NCI-H2196 treated with DMSO at 0.1 percent for 48 hours (cell line): ENCODE measurements at regions not wholly inside any gene's neighbourhood (a gene's known extent, or its start where the extent isn't known, plus 50 kb on each side); places are given as distances from the start of the nearest gene placed in this dataset.

Source experiments
- DNase-seq: peaks from one replicate; lab custom pipeline; 2025; ENCODE audit not compliant: unreplicated experiment; lab: John Stamatoyannopoulos, UW

DNA sequence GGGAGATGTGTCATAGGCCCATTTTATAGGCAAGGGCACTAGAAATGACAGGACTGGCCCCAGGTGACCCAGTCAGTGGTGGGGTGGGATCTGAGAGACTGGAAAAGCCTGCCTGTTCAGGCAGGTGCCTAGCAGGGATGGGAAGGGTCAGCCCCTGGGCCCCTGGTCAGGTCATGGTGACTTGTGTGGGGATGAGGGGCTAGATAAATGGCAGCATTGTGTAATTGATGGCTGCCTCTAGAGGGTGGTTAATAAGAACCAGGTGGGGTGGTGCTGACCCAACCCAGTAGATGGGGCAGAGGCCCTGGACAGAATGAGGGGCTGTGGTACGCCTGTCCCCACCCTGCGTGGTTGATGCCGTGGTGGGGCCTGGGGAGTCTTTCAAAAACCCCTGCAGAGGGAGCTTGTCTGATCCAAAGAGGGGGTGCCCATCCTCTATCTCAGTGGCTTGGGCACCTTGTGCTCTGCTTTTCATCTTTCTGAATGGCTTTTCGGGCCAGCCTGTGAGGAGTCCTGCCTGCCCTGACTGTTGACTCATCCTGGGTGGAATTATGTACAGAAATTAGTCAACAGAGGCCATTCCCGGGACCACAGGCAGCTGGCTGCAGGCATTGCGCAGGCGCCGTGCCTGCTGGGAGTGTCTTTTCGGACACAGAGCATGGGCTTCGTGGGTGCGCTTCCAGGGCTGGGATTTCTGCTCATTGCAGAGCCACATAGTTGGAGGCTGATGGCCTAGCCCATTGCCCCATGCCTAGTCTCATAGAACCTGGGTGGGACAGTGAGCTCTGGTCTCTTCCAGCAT is 93.6 kb upstream of the PITX1 start:
- DNase-seq, result no peak

DNA sequence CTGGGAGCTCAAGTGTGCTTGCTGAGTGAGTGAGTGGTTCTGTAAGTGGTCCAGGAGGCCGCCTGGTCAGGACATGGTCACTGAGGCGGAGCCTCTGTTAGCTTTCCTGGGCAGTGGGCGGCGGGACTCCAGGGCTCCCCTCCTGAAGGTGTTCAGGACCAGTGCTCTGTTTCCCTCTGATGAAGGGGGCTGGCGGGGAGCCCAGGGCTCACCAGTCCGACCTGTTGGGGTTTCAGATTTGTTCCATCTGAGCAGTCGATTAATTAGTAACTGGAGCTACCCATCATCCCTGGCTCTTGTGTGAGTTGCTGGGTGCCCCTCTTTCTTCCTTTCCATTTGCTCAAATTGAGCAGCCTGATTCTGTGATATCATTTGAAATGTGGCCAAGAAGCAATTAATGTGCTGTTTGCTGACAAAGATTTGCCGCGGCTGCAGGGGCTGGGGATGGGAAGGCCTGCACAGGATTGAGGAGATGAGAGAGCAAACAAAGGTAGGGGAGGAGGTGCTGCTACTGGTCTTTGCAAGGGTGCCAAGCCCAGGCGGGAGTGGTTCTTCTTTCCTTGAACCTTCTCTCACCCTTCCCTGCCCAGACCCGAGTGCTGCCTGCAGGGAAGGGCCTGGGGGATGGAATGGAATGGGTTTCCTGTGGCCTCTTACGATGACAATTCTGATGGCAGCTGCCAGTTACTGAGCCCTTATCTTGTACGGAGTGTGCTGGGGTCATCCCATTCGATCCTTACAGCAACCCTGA is 92.8 kb upstream of the PITX1 start:
- DNase-seq, result peak; percentile 43

DNA sequence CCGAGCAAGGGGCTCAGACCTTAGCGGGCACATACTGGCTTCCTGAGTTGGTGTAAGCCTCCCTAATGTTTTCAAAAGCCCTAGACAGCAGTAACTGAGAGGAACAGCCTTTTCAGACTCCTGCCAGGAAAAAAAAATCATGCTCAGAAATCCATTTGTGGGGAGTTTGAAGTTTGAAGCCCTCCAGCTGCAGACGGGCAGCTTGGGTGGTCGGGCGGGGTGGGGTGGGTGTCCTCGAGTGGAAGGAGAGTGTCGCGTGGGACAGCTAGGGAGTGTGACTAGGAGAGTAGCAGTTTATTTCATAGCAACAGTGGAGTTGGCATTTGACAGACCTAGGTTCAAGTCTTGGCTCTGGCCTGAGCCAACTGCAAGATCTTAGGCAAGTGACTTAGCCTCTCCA is 90.7 kb upstream of the PITX1 start:
- DNase-seq, result no peak

DNA sequence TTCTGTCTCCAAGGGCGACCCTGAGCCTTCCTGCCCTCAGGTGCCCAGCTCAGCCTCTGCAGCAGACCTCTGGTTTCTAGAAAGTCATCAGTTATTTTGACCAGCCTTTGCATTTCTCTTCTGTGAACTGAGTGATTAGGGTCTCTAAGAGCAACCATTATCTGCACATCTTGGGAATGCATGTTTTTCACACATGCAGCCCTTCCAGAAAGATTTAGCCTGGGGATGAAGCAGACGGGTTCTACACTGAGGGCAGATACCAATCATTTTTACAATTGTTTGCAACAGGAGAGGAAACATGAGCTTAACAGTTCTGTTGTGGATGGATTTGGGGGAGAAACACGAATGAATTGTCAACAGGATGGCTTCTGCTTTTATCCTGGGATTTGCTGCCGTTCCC is 90.1 kb upstream of the PITX1 start:
- no peak for DNase-seq

DNA sequence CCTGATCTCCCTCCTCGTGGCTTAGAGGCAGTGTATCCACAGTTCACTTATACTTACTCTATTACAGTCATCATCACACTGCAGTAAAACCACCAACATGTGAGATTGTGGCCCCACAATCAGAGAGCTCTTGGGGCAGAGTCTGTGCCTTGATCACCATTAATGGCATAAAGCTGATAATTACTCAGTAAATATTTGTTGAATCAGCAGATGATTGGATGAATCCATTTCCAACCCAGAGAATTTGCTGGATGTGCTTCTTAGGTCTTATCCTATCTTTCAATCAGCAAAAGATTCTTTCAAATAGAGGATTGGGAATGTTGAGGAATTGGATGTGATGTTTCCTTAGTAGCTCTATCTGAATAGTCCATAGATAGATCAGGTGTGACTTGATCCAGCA is 88.8 kb upstream of the PITX1 start:
- no peak for DNase-seq

- no peak for DNase-seq
These were observed 86.9 kb upstream of the PITX1 start for GRCh38 chr5:135120951-135121350.

- no peak for DNase-seq
These were observed 85.5 kb upstream of the PITX1 start for GRCh38 chr5:135119481-135119880.

DNA sequence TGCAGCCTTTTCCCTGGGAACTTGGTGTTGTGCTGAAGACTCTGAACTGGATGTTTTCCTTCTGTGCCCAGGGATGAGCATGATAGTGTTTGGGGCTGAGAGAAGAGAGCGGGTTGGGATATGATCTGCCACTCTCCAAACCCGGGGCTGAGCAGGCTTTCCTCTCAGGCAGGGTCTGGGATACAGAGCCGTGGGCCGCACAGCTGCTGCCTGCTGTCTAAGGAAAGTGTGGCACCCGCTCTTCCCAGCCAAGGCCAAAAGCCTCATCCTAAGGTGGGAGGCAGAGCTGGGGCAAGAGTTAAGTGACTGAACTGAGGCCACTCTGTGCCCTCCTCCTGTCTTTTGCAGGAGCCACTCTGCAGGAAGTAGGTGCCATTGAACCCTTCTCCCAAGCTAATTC is 83.6 kb upstream of the PITX1 start:
- DNase-seq, result no peak

- no peak for DNase-seq
These were observed 82.1 kb upstream of the PITX1 start for GRCh38 chr5:135116160-135116561.

GRCh38 chr5:135115591-135115990 is 81.6 kb upstream of the PITX1 start:
- DNase-seq, result no peak

DNA sequence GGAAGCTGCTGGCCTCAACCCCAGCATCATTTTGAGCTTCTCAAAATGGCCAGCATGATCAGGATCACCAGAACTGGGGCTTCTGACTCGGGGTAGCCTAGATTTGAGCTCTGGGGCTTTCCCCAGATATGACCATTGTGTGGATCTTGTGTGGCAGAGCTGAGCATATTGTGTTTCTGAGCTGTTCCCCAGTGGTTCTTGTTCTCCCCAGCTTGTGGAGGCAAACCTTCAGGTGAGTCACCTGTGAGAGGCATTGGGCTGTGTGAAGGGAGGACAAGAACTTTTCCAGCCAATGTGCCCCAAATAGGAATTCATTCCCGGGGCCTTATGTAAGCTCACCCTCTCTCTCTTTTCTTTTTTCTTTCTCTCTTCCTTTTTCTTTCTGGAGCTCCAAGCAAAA is 80.7 kb upstream of the PITX1 start:
- DNase-seq, result no peak

GRCh38 chr5:135112008-135112725 is 78.1 kb upstream of the PITX1 start:
- no peak for DNase-seq

DNA sequence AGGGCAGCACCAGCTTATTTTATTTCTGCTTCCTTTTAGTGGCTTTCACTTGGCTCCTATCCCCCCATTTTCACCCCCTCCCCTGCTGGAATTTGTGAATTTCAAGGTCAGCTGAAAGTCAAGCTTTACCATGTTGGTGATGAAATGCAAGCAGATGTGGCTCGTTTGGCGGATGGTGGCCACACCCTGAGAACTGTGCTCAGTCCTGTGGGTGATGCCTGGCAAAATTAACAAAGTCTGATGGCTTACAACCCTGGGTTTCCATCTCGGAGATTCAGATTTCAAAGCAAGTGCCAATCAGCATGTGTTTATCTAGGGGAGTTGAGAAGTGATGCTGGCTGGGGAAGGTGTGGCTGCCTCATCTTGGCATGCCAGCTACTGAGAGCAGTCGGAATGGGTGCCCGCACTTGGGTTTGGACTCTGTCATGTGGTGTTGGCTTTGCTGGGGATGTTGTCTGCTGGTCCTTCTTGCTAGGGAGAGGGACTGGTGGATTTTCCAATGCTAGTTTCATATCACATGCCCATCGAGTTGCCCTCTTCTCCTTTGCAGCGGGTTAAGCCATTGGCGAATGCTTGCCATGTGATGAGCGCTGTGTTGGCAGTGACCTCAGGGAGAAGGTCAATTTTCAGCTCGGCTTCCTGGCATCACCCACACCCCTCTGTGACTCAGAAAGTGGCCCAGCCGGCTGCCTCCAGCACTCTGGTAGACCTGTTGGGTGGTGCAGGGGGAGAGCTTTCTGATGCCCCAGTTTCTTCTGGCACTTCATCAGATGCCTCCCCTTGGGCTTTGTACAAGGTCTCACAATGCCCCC is 77.0 kb upstream of the PITX1 start:
- no peak for DNase-seq

DNA sequence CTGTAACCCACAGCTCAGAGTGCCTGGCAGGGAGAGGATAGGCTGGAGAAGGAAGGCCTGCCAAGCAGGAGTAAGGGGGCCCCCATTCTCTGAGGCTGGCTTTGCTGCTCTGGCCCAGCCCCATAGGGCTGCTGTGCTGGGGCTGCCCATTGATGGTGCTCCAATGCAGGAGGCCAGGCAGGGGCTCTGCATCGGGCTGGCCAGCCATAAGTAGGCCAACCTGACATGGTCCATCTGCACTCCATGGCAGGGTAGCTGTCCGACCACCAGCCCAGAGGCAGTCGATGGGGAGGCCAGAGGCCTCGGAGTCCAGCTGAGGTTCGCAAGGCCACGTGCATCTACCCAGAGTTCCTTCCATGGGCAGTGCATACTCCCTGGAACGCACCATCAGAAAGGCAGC is 75.0 kb upstream of the PITX1 start:
- DNase-seq, result no peak

- no peak for DNase-seq
These were observed 74.5 kb upstream of the PITX1 start for GRCh38 chr5:135108569-135108968.

DNA sequence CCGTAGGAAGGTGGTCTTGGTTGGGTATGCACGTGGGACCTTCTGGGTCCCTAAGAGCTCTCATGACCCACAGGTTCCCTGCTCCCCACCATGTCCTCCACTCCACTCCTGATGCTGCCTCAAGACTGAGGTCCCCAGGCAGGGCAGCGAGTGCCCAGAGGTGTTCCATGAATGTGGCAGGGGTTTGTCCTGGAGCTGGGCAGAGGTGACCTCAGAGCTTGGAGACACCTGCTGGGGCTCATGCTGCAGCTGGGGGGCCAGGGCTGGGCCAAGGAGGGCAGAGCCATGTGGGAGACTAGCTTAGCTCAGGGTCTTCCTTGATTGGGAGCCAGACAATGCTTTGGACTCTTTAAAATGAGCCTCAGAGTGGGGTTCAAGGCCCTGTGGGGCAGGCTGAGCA is 74.0 kb upstream of the PITX1 start:
- DNase-seq, result no peak

- no peak for DNase-seq
These were observed 72.8 kb upstream of the PITX1 start for GRCh38 chr5:135106610-135107471.

DNA sequence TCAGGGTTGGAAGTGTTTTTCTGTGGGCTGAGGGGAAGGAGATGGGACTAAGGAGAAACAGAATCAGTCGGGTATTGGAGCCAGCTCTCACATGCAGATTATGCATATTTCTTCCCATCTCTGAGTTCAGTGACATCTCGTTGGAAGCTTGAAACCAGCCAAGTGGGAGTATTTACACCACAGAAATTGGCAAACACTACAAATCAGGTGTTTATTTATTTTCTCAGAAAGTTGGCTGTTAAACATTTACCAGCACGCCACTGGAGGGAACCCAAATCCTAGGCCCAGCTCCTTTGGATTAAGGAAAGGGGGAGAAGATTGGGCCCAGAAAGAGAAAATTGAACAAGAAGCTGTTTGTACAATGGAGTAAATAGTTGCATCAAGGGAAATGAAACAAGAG is 72.1 kb upstream of the PITX1 start:
- no peak for DNase-seq

DNA sequence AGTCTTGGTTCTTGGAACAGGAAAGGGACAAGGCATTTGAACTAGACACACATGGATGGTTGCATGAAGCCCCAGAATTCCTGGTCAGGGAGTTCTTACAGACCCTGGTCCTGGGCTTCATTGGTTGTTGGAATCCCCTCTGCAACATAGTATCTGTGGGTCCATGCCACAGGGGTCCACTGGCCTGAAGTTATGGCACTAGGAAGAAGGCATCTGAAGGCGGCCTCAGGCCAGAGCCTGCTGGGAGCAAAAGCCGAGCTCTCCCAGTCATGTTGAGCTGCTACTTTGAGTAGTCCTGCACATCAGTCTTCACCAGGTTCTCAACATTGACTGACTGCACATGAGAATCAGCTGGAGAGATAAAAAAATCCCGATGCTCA is 71.1 kb upstream of the PITX1 start:
- DNase-seq, result no peak

GRCh38 chr5:135103575-135103853 is 69.5 kb upstream of the PITX1 start:
- no peak for DNase-seq
